Thyroid gland (tissue), 4 donors: ENCODE measurements at regions not wholly inside any gene's neighbourhood (a gene's known extent, or its start where the extent isn't known, plus 50 kb on each side); places are given as distances from the start of the nearest gene placed in this dataset.

Source experiments
- DNase-seq, 2 donors: peaks; one replicate each; pipeline ENCODE4 v3.0.0-alpha.2; 2019
- H3K27ac ChIP-seq, 3 donors: fragments of 200-600 bp; sonication (generic); 1 replicate in 2 of 3; 2 replicates in 1 of 3; pipeline ENCODE4 v1.5.1; 2016 to 2019; ENCODE audit warnings: mild to moderate bottlenecking in 1 of 3, moderate library complexity in 1 of 3
- H3K27me3 ChIP-seq: fragments of 200-600 bp; sonication (generic); one replicate; pipeline ENCODE4 v1.5.1; 2019
- H3K36me3 ChIP-seq, 2 donors: fragments of 200-600 bp; sonication (generic); one replicate each; pipeline ENCODE4 v1.5.1; 2016 to 2019
- H3K4me1 ChIP-seq, 2 donors: fragments of 200-600 bp; sonication (generic); one replicate each; pipeline ENCODE4 v1.5.1; 2017 to 2019
- H3K4me3 ChIP-seq, 3 donors: fragments of 200-600 bp; sonication (generic); replicated peaks in 1 of 3; 1 replicate in 2 of 3; 2 replicates in 1 of 3; pipeline ENCODE4 v1.5.1; 2016; ENCODE audit warnings: mild to moderate bottlenecking in 1 of 3
- H3K9me3 ChIP-seq: fragments of 200-600 bp; sonication (generic); one replicate; pipeline ENCODE4 v1.5.1; 2017
- CTCF ChIP-seq, 6 experiments: fragments of 200-600 bp in 3 of 6; fragments of 450-650 bp in 3 of 6; sonication (generic) in 3 of 6; IDR thresholded peaks; one replicate each; pipeline ENCODE4 v1.5.1; 2016 to 2019; ENCODE audit warnings: antibody characterized with exemption in 6 of 6, mild to moderate bottlenecking in 2 of 6, inconsistent platforms in 1 of 6, moderate library complexity in 1 of 6
- POLR2A ChIP-seq, 2 donors: fragments of 450-650 bp; IDR thresholded peaks; one replicate each; pipeline ENCODE4 v1.6.1; 2017; ENCODE audit warnings: antibody characterized with exemption in 2 of 2, mild to moderate bottlenecking in 2 of 2, moderate library complexity in 1 of 2
- WGBS, 2 donors: methylation state at CpG; one replicate each; pipeline ENCODE4 v1.1.5; 2017; 5-methylcytosine and 5-hydroxymethylcytosine counted together
- intact Hi-C: fragments of 100-400 bp; cut with DNase I; formaldehyde crosslinking; loops from one replicate; pipeline ENCODE4 v1.15.1; 2023

- intact Hi-C loops, result loop anchor here (10.0 kb wide), 1 partner anchor 149 kb away; no protein-coding TSS in a partner anchor
- H3K9me3 ChIP-seq, result no peaks in the 10 kb centered on the region
- H3K4me3 ChIP-seq, result no peak overlapping the region
- WGBS, 2 donors, result 84 to 92% methylated on average over 4 of the region's 4 CpGs
- peaks cover 40 to 62% of the 10 kb centered on the region in 2 donors for H3K4me1 ChIP-seq
- DNase-seq, result no peak
- no peak for TF ChIP-seq CTCF (IDR thresholded peaks at IDR 0.05)
- no peak for TF ChIP-seq POLR2A (IDR thresholded peaks at IDR 0.05)
- peak overlapping the region in 1 of 3 donors; percentile 66 for H3K27ac ChIP-seq
- no peaks in the 10 kb centered on the region for H3K36me3 ChIP-seq
- H3K27me3 ChIP-seq, result no peaks in the 10 kb centered on the region
These were observed 254.3 kb downstream of the ACKR3 start for GRCh38 chr2:236823963-236824362.

GRCh38 chr2:236824836-236825235, 255.2 kb downstream of the ACKR3 start:
- WGBS, 2 donors, result 33 to 35% methylated on average over 3 of the region's 3 CpGs
- intact Hi-C loops, result loop anchor here (10.0 kb wide), 1 partner anchor 150 kb away; no protein-coding TSS in a partner anchor
- no peak overlapping the region for H3K4me3 ChIP-seq
- H3K27ac ChIP-seq, result peak overlapping the region; percentile 23 to 66 (median 32)
- H3K36me3 ChIP-seq, result no peaks in the 10 kb centered on the region
- peak; percentile 83 to 86 for DNase-seq
- peaks cover 32 to 56% of the 10 kb centered on the region in 2 donors for H3K4me1 ChIP-seq
- no peak for TF ChIP-seq CTCF (IDR thresholded peaks at IDR 0.05)
- no peak for TF ChIP-seq POLR2A (IDR thresholded peaks at IDR 0.05)
- H3K9me3 ChIP-seq, result no peaks in the 10 kb centered on the region
- no peaks in the 10 kb centered on the region for H3K27me3 ChIP-seq

DNA sequence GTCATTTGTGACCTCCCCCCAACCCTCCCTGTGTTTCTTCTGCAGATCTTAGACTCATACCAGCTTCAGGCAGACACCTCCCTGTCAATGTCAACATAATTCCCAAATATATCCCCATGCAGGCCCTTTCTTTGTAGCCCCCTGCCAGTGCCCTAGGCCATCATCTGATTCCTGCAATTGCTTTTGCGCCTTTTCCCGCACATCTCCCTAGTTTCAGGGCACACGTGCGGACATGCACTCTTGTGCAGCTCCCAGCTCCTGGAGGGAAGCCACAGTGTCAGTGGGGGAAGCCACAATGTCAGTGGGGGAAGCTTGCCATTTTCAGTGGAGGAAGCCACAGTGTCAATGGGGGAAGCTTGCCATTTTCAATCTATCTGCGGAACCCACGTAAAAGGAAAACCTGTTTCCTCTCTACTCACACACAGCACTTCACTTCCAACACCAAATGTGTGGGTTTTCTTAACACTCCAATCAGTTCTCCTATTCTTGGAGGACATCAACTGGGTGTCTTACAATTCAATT, 256.4 kb downstream of the ACKR3 start:
- no peaks in the 10 kb centered on the region for H3K36me3 ChIP-seq
- peaks cover 27 to 50% of the 10 kb centered on the region in 2 donors for H3K4me1 ChIP-seq
- intact Hi-C loops, result loop anchor here (10.0 kb wide), 1 partner anchor 151 kb away; no protein-coding TSS in a partner anchor
- no peak overlapping the region for H3K4me3 ChIP-seq
- 80 to 91% methylated on average over 6 of the region's 6 CpGs for WGBS, 2 donors
- DNase-seq, result no peak
- H3K9me3 ChIP-seq, result no peaks in the 10 kb centered on the region
- TF ChIP-seq POLR2A (IDR thresholded peaks at IDR 0.05), result no peak
- no peak for TF ChIP-seq CTCF (IDR thresholded peaks at IDR 0.05)
- no peaks in the 10 kb centered on the region for H3K27me3 ChIP-seq
- H3K27ac ChIP-seq, result peak overlapping the region in 1 of 3 donors; percentile 62

GRCh38 chr2:236826606-236827156, 257.1 kb downstream of the ACKR3 start:
- no peak for DNase-seq
- 77 to 78% methylated on average over 6 of the region's 6 CpGs for WGBS, 2 donors
- H3K9me3 ChIP-seq, result no peaks in the 10 kb centered on the region
- H3K4me1 ChIP-seq, result peaks cover 27 to 50% of the 10 kb centered on the region in 2 donors
- peak overlapping the region in 1 of 3 donors; percentile 62 for H3K27ac ChIP-seq
- no peaks in the 10 kb centered on the region for H3K27me3 ChIP-seq
- TF ChIP-seq POLR2A (IDR thresholded peaks at IDR 0.05), result no peak
- TF ChIP-seq CTCF (IDR thresholded peaks at IDR 0.05), result no peak
- no peak overlapping the region for H3K4me3 ChIP-seq
- H3K36me3 ChIP-seq, result no peaks in the 10 kb centered on the region
- intact Hi-C loops, result loop anchor here (10.0 kb wide), 1 partner anchor 152 kb away; no protein-coding TSS in a partner anchor

- intact Hi-C loops, result loop anchor here (10.0 kb wide), 1 partner anchor 153 kb away; no protein-coding TSS in a partner anchor
- no peak for DNase-seq
- no peaks in the 10 kb centered on the region for H3K36me3 ChIP-seq
- no peak overlapping the region for H3K4me3 ChIP-seq
- no peak for TF ChIP-seq POLR2A (IDR thresholded peaks at IDR 0.05)
- no peak for TF ChIP-seq CTCF (IDR thresholded peaks at IDR 0.05)
- WGBS, 2 donors, result 65 to 68% methylated on average over 3 of the region's 3 CpGs
- H3K9me3 ChIP-seq, result no peaks in the 10 kb centered on the region
- peaks cover 27 to 49% of the 10 kb centered on the region in 2 donors for H3K4me1 ChIP-seq
- H3K27me3 ChIP-seq, result no peaks in the 10 kb centered on the region
- H3K27ac ChIP-seq, result no peak overlapping the region
These were observed 257.7 kb upstream of the COPS8 start for GRCh38 chr2:236827997-236828396.
